ENCODE measurements at regions not wholly inside any gene's neighbourhood (a gene's known extent, or its start where the extent isn't known, plus 50 kb on each side); places are given as distances from the start of the nearest gene placed in this dataset.

- TF ChIP-seq CTCF (IDR thresholded peaks at IDR 0.05) = no peak
- no peak for TF ChIP-seq POLR2A (IDR thresholded peaks at IDR 0.05)
Observed at GRCh38 chr18:65623676-65624075, 127.1 kb upstream of the CDH7 start.
